Astrocyte (in vitro differentiated cells and primary cell): ENCODE measurements at regions not wholly inside any gene's neighbourhood (a gene's known extent, or its start where the extent isn't known, plus 50 kb on each side); places are given as distances from the start of the nearest gene placed in this dataset.

Source experiments
- DNase-seq: peaks from one replicate; pipeline ENCODE4 v3.0.0-alpha.2; 2010; ENCODE audit warnings: low read depth
- FAIRE-seq: peaks from 2 replicates; lab custom pipeline; 2011; peaks lifted over from hg19 to GRCh38; lab: Jason Lieb, UNC
- H2AFZ ChIP-seq: 2 replicates; pipeline ENCODE4 v1.6.0; 2012; ENCODE audit warnings: low read depth, low read length, inconsistent platforms
- H3K27ac ChIP-seq: 2 replicates; pipeline ENCODE4 v1.5.1; 2011; ENCODE audit warnings: low read depth, low read length, inconsistent platforms
- H3K27me3 ChIP-seq: 2 replicates; pipeline ENCODE4 v1.6.0; 2011; ENCODE audit warnings: low read length, inconsistent platforms; ENCODE audit not compliant: insufficient read depth
- H3K36me3 ChIP-seq: 2 replicates; pipeline ENCODE4 v1.5.1; 2011; ENCODE audit warnings: low read length, inconsistent platforms; ENCODE audit not compliant: insufficient read depth
- H3K4me1 ChIP-seq: 2 replicates; pipeline ENCODE4 v1.5.1; 2011; ENCODE audit warnings: low read length, inconsistent platforms; ENCODE audit not compliant: insufficient read depth
- H3K4me2 ChIP-seq: 2 replicates; pipeline ENCODE4 v1.6.0; 2012; ENCODE audit warnings: low read length, inconsistent platforms
- H3K4me3 ChIP-seq: 2 replicates; pipeline ENCODE4 v1.5.1; 2011; ENCODE audit warnings: low read depth, mild to moderate bottlenecking, low read length, inconsistent platforms; ENCODE audit not compliant: insufficient read depth
- H3K79me2 ChIP-seq: 2 replicates; pipeline ENCODE4 v1.6.0; 2012; ENCODE audit warnings: mild to moderate bottlenecking, low read length, inconsistent platforms; ENCODE audit not compliant: insufficient read depth
- H3K9ac ChIP-seq: 2 replicates; pipeline ENCODE4 v1.6.0; 2012; ENCODE audit warnings: mild to moderate bottlenecking, low read length, inconsistent platforms
- H3K9me3 ChIP-seq: 2 replicates; pipeline ENCODE4 v1.5.1; 2012; ENCODE audit warnings: low read depth, mild to moderate bottlenecking, low read length, inconsistent platforms; ENCODE audit not compliant: insufficient read depth
- H4K20me1 ChIP-seq: 2 replicates; pipeline ENCODE4 v1.6.0; 2012; ENCODE audit warnings: low read length, inconsistent platforms; ENCODE audit not compliant: insufficient read depth
- H3K27ac Mint-ChIP-seq: one replicate; pipeline ENCODE4 v1.8.0; 2021; ENCODE audit warnings: mild to moderate bottlenecking, mixed read lengths; ENCODE audit not compliant: unreplicated experiment
- H3K27me3 Mint-ChIP-seq: one replicate; pipeline ENCODE4 v1.8.0; 2021; ENCODE audit warnings: low read depth, mixed read lengths; ENCODE audit not compliant: unreplicated experiment
- H3K36me3 Mint-ChIP-seq: one replicate; pipeline ENCODE4 v1.8.0; 2021; ENCODE audit warnings: low read depth, mixed read lengths; ENCODE audit not compliant: unreplicated experiment
- H3K4me1 Mint-ChIP-seq: one replicate; pipeline ENCODE4 v1.8.0; 2021; ENCODE audit warnings: low read depth, mixed read lengths; ENCODE audit not compliant: unreplicated experiment
- H3K4me3 Mint-ChIP-seq: one replicate; pipeline ENCODE4 v1.8.0; 2021; ENCODE audit warnings: mild to moderate bottlenecking, moderate library complexity, mixed read lengths; ENCODE audit not compliant: unreplicated experiment
- H3K9me3 Mint-ChIP-seq: one replicate; pipeline ENCODE4 v1.8.0; 2021; ENCODE audit warnings: mild to moderate bottlenecking, mixed read lengths; ENCODE audit not compliant: unreplicated experiment
- EZH2 ChIP-seq: IDR thresholded peaks from 2 replicates; pipeline ENCODE4 v1.6.1; 2012; ENCODE audit warnings: mild to moderate bottlenecking, low read length, inconsistent platforms; ENCODE audit not compliant: insufficient read depth
- TF ChIP-seq, protein P1 (sequence below): IDR thresholded peaks from 2 replicates; pipeline ENCODE4 v1.5.1; 2011; ENCODE audit warnings: low read depth, mild to moderate bottlenecking, inconsistent platforms, low read length, moderate library complexity; ENCODE audit not compliant: insufficient read depth

DNA sequence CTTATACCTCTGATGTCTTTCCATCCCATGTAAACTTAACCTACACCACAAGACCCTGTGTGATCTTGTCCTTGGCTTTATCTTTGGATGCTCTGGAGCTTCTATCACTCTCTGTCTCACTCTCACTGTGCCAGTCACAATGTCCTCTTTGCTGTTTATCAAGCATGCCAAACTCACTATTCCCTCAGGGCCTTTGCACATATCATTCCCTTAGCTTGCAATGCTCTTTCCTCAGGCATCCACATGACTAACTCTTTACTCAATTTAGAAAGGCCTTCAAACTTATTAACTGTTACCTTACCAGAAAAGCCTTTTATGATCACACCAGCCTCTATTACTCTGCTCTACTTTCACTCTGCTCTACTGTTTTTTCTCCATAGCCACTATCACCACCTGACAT, 354.1 kb downstream of the RFC3 start:
- Histone ChIP-seq H3K9me3 (no peaks in the 10 kb centered on the region), H3K4me2 (no peak overlapping the region), H3K36me3 (no peaks in the 10 kb centered on the region), H3K79me2 (no peaks in the 10 kb centered on the region), H3K4me3 (no peak overlapping the region), H2AFZ (no peak overlapping the region), H4K20me1 (no peaks in the 10 kb centered on the region), H3K27me3 (no peaks in the 10 kb centered on the region), H3K9ac (no peak overlapping the region), H3K27ac (no peak overlapping the region), H3K4me1 (no peaks in the 10 kb centered on the region)
- Mint-ChIP-seq H3K27ac (no peak overlapping the region), H3K4me1 (peaks cover 6% of the 10 kb centered on the region), H3K9me3 (no peaks in the 10 kb centered on the region), H3K36me3 (no peaks in the 10 kb centered on the region), H3K4me3 (no peak overlapping the region), H3K27me3 (no peaks in the 10 kb centered on the region)
- DNase-seq, result no peak
- TF ChIP-seq EZH2, result no peak
- TF ChIP-seq, protein P1, sequence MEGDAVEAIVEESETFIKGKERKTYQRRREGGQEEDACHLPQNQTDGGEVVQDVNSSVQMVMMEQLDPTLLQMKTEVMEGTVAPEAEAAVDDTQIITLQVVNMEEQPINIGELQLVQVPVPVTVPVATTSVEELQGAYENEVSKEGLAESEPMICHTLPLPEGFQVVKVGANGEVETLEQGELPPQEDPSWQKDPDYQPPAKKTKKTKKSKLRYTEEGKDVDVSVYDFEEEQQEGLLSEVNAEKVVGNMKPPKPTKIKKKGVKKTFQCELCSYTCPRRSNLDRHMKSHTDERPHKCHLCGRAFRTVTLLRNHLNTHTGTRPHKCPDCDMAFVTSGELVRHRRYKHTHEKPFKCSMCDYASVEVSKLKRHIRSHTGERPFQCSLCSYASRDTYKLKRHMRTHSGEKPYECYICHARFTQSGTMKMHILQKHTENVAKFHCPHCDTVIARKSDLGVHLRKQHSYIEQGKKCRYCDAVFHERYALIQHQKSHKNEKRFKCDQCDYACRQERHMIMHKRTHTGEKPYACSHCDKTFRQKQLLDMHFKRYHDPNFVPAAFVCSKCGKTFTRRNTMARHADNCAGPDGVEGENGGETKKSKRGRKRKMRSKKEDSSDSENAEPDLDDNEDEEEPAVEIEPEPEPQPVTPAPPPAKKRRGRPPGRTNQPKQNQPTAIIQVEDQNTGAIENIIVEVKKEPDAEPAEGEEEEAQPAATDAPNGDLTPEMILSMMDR, result no peak
- no peak for FAIRE-seq

DNA sequence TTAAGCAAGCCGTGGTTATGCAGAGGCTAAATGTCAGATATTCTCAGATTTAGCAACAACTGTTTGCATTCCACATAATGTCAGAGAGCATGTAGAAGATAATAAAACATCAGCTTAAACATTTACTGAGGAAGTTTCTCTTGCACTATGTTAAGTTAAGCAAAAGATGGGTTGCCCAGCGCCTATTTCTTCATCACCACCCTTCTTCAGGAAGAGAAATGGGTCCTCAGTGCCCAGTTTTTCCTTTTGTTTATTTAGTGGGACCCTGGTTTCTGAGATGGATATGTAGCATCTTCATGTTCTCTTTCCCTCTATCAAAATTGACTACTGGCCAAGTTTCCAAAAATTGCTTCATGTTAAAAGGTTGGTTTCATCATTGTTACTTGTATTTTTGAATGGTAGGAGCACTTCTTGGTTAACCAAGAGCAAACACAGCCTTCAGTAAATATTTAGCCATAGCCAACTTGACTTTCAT, 356.8 kb downstream of the RFC3 start:
- Histone ChIP-seq H3K36me3 (no peaks in the 10 kb centered on the region), H3K4me3 (no peak overlapping the region), H3K9ac (no peak overlapping the region), H3K9me3 (no peaks in the 10 kb centered on the region), H3K27ac (no peak overlapping the region), H3K4me1 (no peaks in the 10 kb centered on the region), H3K79me2 (no peaks in the 10 kb centered on the region), H4K20me1 (no peaks in the 10 kb centered on the region), H3K4me2 (no peak overlapping the region), H2AFZ (no peak overlapping the region), H3K27me3 (no peaks in the 10 kb centered on the region)
- no peak for DNase-seq
- H3K9me3 Mint-ChIP-seq, result no peaks in the 10 kb centered on the region
- H3K27ac Mint-ChIP-seq, result no peak overlapping the region
- no peak overlapping the region for H3K4me3 Mint-ChIP-seq
- FAIRE-seq, result peak; percentile 79
- H3K36me3 Mint-ChIP-seq, result no peaks in the 10 kb centered on the region
- H3K4me1 Mint-ChIP-seq, result peaks cover 22% of the 10 kb centered on the region
- H3K27me3 Mint-ChIP-seq, result no peaks in the 10 kb centered on the region
- TF ChIP-seq EZH2, result no peak
- TF ChIP-seq, protein P1, result no peak

DNA sequence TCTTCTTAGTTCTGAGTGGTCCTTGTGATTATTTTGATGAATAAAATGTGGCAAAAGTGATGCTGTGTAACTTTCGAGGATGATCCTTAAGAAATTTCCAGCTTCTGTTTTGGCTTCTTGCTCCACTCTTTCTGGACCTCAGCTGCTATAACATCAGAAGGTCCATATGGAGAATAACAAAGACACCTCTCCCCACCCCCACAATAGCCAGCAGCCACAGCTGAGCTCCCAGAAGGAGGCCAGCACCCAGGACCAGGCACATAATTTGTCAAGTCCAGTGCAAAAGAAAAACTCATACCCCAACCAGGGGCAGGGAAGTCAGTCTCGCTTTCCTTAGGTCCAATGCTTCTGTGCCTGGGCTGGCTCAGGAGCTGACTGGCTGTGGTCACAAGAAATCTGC, 357.6 kb downstream of the RFC3 start:
- no peak overlapping the region for H3K9ac ChIP-seq
- no peak for FAIRE-seq

More for the DNA sequence above, 357.6 kb downstream of the RFC3 start:
- Histone ChIP-seq H3K4me3 (no peak overlapping the region), H3K79me2 (no peaks in the 10 kb centered on the region), H3K9me3 (no peaks in the 10 kb centered on the region), H4K20me1 (no peaks in the 10 kb centered on the region), H3K4me2 (no peak overlapping the region), H3K27ac (no peak overlapping the region), H3K36me3 (no peaks in the 10 kb centered on the region), H3K4me1 (peaks cover 3% of the 10 kb centered on the region), H3K27me3 (no peaks in the 10 kb centered on the region), H2AFZ (no peak overlapping the region)
- no peak for TF ChIP-seq EZH2
- TF ChIP-seq, protein P1, result no peak
- Mint-ChIP-seq H3K4me3 (no peak overlapping the region), H3K9me3 (no peaks in the 10 kb centered on the region), H3K27me3 (no peaks in the 10 kb centered on the region), H3K36me3 (no peaks in the 10 kb centered on the region), H3K4me1 (peaks cover 30% of the 10 kb centered on the region), H3K27ac (no peak overlapping the region)
- no peak for DNase-seq
